Fibroblast of skin of left quadriceps (primary cell): ENCODE measurements at regions not wholly inside any gene's neighbourhood (a gene's known extent, or its start where the extent isn't known, plus 50 kb on each side); places are given as distances from the start of the nearest gene placed in this dataset.
"Not testable (repeated sequence)": the region's sequence is repeated elsewhere in the genome, so short reads cannot be mapped to it uniquely, and the experiment has no call there.

Source experiments
- DNase-seq, 2 experiments: peaks; one replicate each; pipeline ENCODE4 v3.0.0-alpha.2; 2013; ENCODE audit warnings: low read depth in 2 of 2

- no peak for DNase-seq
These were observed 87.7 kb upstream of the MAGI3 start for GRCh38 chr1:113302636-113303035.

GRCh38 chr1:113303267-113303666, 87.0 kb upstream of the MAGI3 start:
- DNase-seq = no peak

- not testable (repeated sequence) for DNase-seq
These were observed 85.3 kb upstream of the MAGI3 start for GRCh38 chr1:113305029-113305428.

GRCh38 chr1:113307771-113308445, 82.4 kb upstream of the MAGI3 start:
- no peak for DNase-seq

- not testable (repeated sequence) for DNase-seq
These were observed 77.7 kb upstream of the MAGI3 start for GRCh38 chr1:113312651-113313050.

GRCh38 chr1:113314600-113314999, 75.7 kb upstream of the MAGI3 start:
- no peak for DNase-seq

- no peak for DNase-seq
These were observed 70.0 kb upstream of the MAGI3 start for GRCh38 chr1:113320272-113320671.

GRCh38 chr1:113320972-113321680, 69.2 kb upstream of the MAGI3 start:
- DNase-seq = no peak

- peak in 1 of 2 experiments; percentile 13 for DNase-seq
These were observed 68.4 kb upstream of the MAGI3 start for GRCh38 chr1:113321771-113322387.

- no peak for DNase-seq
These were observed 67.9 kb upstream of the MAGI3 start for GRCh38 chr1:113322439-113322838.

- DNase-seq = no peak
These were observed 65.3 kb upstream of the MAGI3 start for GRCh38 chr1:113325022-113325421.

GRCh38 chr1:113326976-113327375, 63.3 kb upstream of the MAGI3 start:
- DNase-seq = no peak

GRCh38 chr1:113333056-113333455, 57.3 kb upstream of the MAGI3 start:
- no peak for DNase-seq

- no peak for DNase-seq
These were observed 50.3 kb upstream of the MAGI3 start for GRCh38 chr1:113340038-113340437.
